ENCODE measurements at regions not wholly inside any gene's neighbourhood (a gene's known extent, or its start where the extent isn't known, plus 50 kb on each side); places are given as distances from the start of the nearest gene placed in this dataset.

GRCh38 chr11:115716080-115716479, 211.9 kb upstream of the CADM1 start:
- TF ChIP-seq CTCF (IDR thresholded peaks at IDR 0.05) = no peak
- peaks cover 54% of the 10 kb centered on the region for H3K4me1 Mint-ChIP-seq
- no peak overlapping the region for H3K4me3 Mint-ChIP-seq
- H3K36me3 Mint-ChIP-seq (ENCODE audit: low read depth) = no peaks in the 10 kb centered on the region
- no peaks in the 10 kb centered on the region for H3K9me3 Mint-ChIP-seq
- DNase-seq = no peak
- no peak overlapping the region for H3K27ac Mint-ChIP-seq
- H3K27me3 Mint-ChIP-seq (ENCODE audit: low read depth, poor library complexity) = peaks cover 7% of the 10 kb centered on the region

GRCh38 chr11:115715251-115715770, 211.1 kb upstream of the CADM1 start:
- no peak for DNase-seq
- Mint-ChIP-seq H3K27me3 (ENCODE audit: low read depth, poor library complexity) (peaks cover 7% of the 10 kb centered on the region), H3K4me3 (no peak overlapping the region), H3K36me3 (ENCODE audit: low read depth) (no peaks in the 10 kb centered on the region), H3K4me1 (peaks cover 58% of the 10 kb centered on the region), H3K27ac (no peak overlapping the region), H3K9me3 (no peaks in the 10 kb centered on the region)
- no peak for TF ChIP-seq CTCF (IDR thresholded peaks at IDR 0.05)

GRCh38 chr11:115712296-115712695, 208.1 kb upstream of the CADM1 start:
- H3K36me3 Mint-ChIP-seq (ENCODE audit: low read depth) = no peaks in the 10 kb centered on the region
- TF ChIP-seq CTCF (IDR thresholded peaks at IDR 0.05) = no peak
- H3K27me3 Mint-ChIP-seq (ENCODE audit: low read depth, poor library complexity) = peaks cover 7% of the 10 kb centered on the region
- no peaks in the 10 kb centered on the region for H3K9me3 Mint-ChIP-seq
- no peak for DNase-seq
- no peak overlapping the region for H3K27ac Mint-ChIP-seq
- peaks cover 67% of the 10 kb centered on the region for H3K4me1 Mint-ChIP-seq
- H3K4me3 Mint-ChIP-seq = no peak overlapping the region

- H3K4me1 Mint-ChIP-seq = peaks cover 64% of the 10 kb centered on the region
- H3K27ac Mint-ChIP-seq = no peak overlapping the region
- no peak for TF ChIP-seq CTCF (IDR thresholded peaks at IDR 0.05)
- H3K36me3 Mint-ChIP-seq (ENCODE audit: low read depth) = no peaks in the 10 kb centered on the region
- DNase-seq = no peak
- H3K9me3 Mint-ChIP-seq = peaks cover under 1% of the 10 kb centered on the region
- no peak overlapping the region for H3K4me3 Mint-ChIP-seq
- H3K27me3 Mint-ChIP-seq (ENCODE audit: low read depth, poor library complexity) = peaks cover 5% of the 10 kb centered on the region
These were observed 206.8 kb upstream of the CADM1 start for GRCh38 chr11:115710980-115711379.

GRCh38 chr11:115710426-115710825, 206.2 kb upstream of the CADM1 start:
- Mint-ChIP-seq H3K36me3 (ENCODE audit: low read depth) (peaks cover 2% of the 10 kb centered on the region), H3K27ac (peak overlapping the region; percentile 69), H3K9me3 (peaks cover 6% of the 10 kb centered on the region), H3K27me3 (ENCODE audit: low read depth, poor library complexity) (peaks cover 4% of the 10 kb centered on the region), H3K4me1 (peaks cover 59% of the 10 kb centered on the region), H3K4me3 (no peak overlapping the region)
- no peak for DNase-seq
- no peak for TF ChIP-seq CTCF (IDR thresholded peaks at IDR 0.05)

GRCh38 chr11:115709297-115709696, 205.1 kb upstream of the CADM1 start:
- Mint-ChIP-seq H3K4me1 (peaks cover 51% of the 10 kb centered on the region), H3K4me3 (no peak overlapping the region), H3K36me3 (ENCODE audit: low read depth) (peaks cover 12% of the 10 kb centered on the region), H3K27me3 (ENCODE audit: low read depth, poor library complexity) (no peaks in the 10 kb centered on the region), H3K9me3 (peaks cover 17% of the 10 kb centered on the region), H3K27ac (peak overlapping the region; percentile 4)
- DNase-seq = no peak
- no peak for TF ChIP-seq CTCF (IDR thresholded peaks at IDR 0.05)

Measured in nephron progenitor cell (in vitro differentiated cells).